A549 (cell line): ENCODE measurements at regions not wholly inside any gene's neighbourhood (a gene's known extent, or its start where the extent isn't known, plus 50 kb on each side); places are given as distances from the start of the nearest gene placed in this dataset.

Experiments
- ATAC-seq, 2 experiments: fragments of 200-7000 bp in 1 of 2; fragments of >200 bp in 1 of 2; cut with Nextera tagmentation in 1 of 2; cut with Tn5 transposase in 1 of 2; 3 replicates each; pipeline versions ENCODE4 v1.8.0 to v1.9.1; 2018 to 2020; ENCODE audit warnings: mild to moderate bottlenecking in 1 of 2, moderate library complexity in 1 of 2
- CTCF ChIA-PET: fragments of 300-600 bp; sonication (Branson Sonifier 250); formaldehyde crosslinking; extraction: SDS; loops from one replicate; lab custom pipeline; 2021; ENCODE audit warnings: antibody characterized with exemption, inconsistent platforms; lab: Yijun Ruan, JAX
- POLR2A ChIA-PET: fragments of 350-600 bp; formaldehyde crosslinking; extraction: SDS; loops from one replicate; lab custom pipeline; 2021; ENCODE audit warnings: antibody characterized with exemption, inconsistent platforms; lab: Yijun Ruan, JAX
- DNase-seq, 2 experiments: peaks; one replicate each; pipeline versions ENCODE4 v3.0.0 to v3.0.0-alpha.2; 2011 to 2016; ENCODE audit warnings: low read depth in 1 of 2, low spot score in 1 of 2
- FAIRE-seq: peaks from 2 replicates; lab custom pipeline; 2011; peaks lifted over from hg19 to GRCh38; lab: Jason Lieb, UNC
- H3K27ac ChIP-seq, 2 experiments: fragments of >200 bp; sonication (Bioruptor Twin); formaldehyde crosslinking; 3 replicates each; pipeline ENCODE4 v1.5.1; 2016 to 2017
- H3K4me1 ChIP-seq: fragments of >200 bp; sonication (Bioruptor Twin); formaldehyde crosslinking; 3 replicates; pipeline ENCODE4 v1.6.1; 2016
- H3K4me2 ChIP-seq: fragments of >200 bp; sonication (Bioruptor Twin); formaldehyde crosslinking; 3 replicates; pipeline ENCODE4 v1.6.1; 2016
- H3K4me3 ChIP-seq: fragments of >200 bp; sonication (Bioruptor Twin); formaldehyde crosslinking; 3 replicates; pipeline ENCODE4 v1.5.1; 2016
- H3K9me3 ChIP-seq: fragments of >200 bp; sonication (Bioruptor Twin); formaldehyde crosslinking; 3 replicates; pipeline ENCODE4 v1.6.1; 2016
- BCL3 ChIP-seq: fragments of >200 bp; sonication (Bioruptor Twin); formaldehyde crosslinking; IDR thresholded peaks from 3 replicates; pipeline ENCODE4 v1.6.1; 2016
- CBX8 ChIP-seq: fragments of 200-600 bp; sonication (generic); IDR thresholded peaks from 2 replicates; pipeline ENCODE4 v1.6.1; 2016
- EHF ChIP-seq: fragments of 250-450 bp; sonication (Bioruptor Pico); IDR thresholded peaks from 2 replicates; pipeline ENCODE4 v1.5.0; 2020; ENCODE audit warnings: mild to moderate bottlenecking
- EP300 ChIP-seq, 2 experiments: fragments of >200 bp; sonication (Bioruptor Twin); formaldehyde crosslinking; IDR thresholded peaks; 2 replicates in 1 of 2; 3 replicates in 1 of 2; pipeline ENCODE4 v1.6.1; 2016 to 2017
- FOSB ChIP-seq: fragments of 250-450 bp; sonication (Bioruptor Pico); IDR thresholded peaks from 2 replicates; pipeline ENCODE4 v1.5.0; 2020; ENCODE audit warnings: mild to moderate bottlenecking, moderate library complexity
- FOXS1 ChIP-seq: fragments of 250-450 bp; sonication (Bioruptor Pico); IDR thresholded peaks from 2 replicates; pipeline ENCODE4 v1.5.0; 2020; ENCODE audit warnings: mild to moderate bottlenecking, moderate library complexity
- GATA3 ChIP-seq: IDR thresholded peaks from 2 replicates; pipeline ENCODE4 v1.6.1; 2012; ENCODE audit warnings: borderline replicate concordance
- HDAC2 ChIP-seq: fragments of 200-600 bp; sonication (generic); IDR thresholded peaks from 2 replicates; pipeline ENCODE4 v1.6.1; 2016
- HOXA7 ChIP-seq: fragments of 250-450 bp; sonication (Bioruptor Pico); IDR thresholded peaks from 2 replicates; pipeline ENCODE4 v1.5.0; 2020; ENCODE audit warnings: mild to moderate bottlenecking, moderate library complexity
- HOXB13 ChIP-seq: fragments of 250-450 bp; sonication (Bioruptor Pico); IDR thresholded peaks from 2 replicates; pipeline ENCODE4 v1.5.0; 2020; ENCODE audit warnings: low read depth, mild to moderate bottlenecking, moderate library complexity
- HOXB5 ChIP-seq: fragments of 250-450 bp; sonication (Bioruptor Pico); IDR thresholded peaks from 2 replicates; pipeline ENCODE4 v1.5.0; 2020; ENCODE audit warnings: mild to moderate bottlenecking, moderate library complexity
- JUN ChIP-seq, 2 experiments: fragments of >200 bp; sonication (Bioruptor Twin); formaldehyde crosslinking; IDR thresholded peaks; 2 replicates in 1 of 2; 3 replicates in 1 of 2; pipeline ENCODE4 v1.6.1; 2016 to 2017
- JUNB ChIP-seq: fragments of >200 bp; sonication (Bioruptor Twin); formaldehyde crosslinking; IDR thresholded peaks from 2 replicates; pipeline ENCODE4 v1.6.1; 2016
- MAFK ChIP-seq: fragments of 450-650 bp; IDR thresholded peaks from 2 replicates; pipeline ENCODE4 v1.6.1; 2014; ENCODE audit not compliant: partially characterized antibody
- MAZ ChIP-seq: fragments of 150-350 bp; IDR thresholded peaks from 2 replicates; pipeline ENCODE4 v1.6.1; 2014; ENCODE audit warnings: antibody characterized with exemption, low read depth, low read length, borderline replicate concordance
- NPAS2 ChIP-seq: fragments of 250-450 bp; sonication (Bioruptor Pico); IDR thresholded peaks from 2 replicates; pipeline ENCODE4 v1.8.0; 2022; ENCODE audit warnings: mild to moderate bottlenecking, moderate library complexity, borderline replicate concordance
- PBX3 ChIP-seq: IDR thresholded peaks from 2 replicates; pipeline ENCODE4 v1.6.1; 2012
- PHF8 ChIP-seq: fragments of 200-600 bp; sonication (generic); IDR thresholded peaks from 2 replicates; pipeline ENCODE4 v1.6.1; 2016; ENCODE audit warnings: low read depth, mild to moderate bottlenecking, antibody characterized with exemption, moderate library complexity, borderline replicate concordance
- POLR2AphosphoS2 ChIP-seq: conservative IDR thresholded peaks from 2 replicates; pipeline ENCODE4 v1.6.1; 2012; ENCODE audit warnings: low read length, improper control_type of control experiment, inconsistent platforms
- RFX5 ChIP-seq: fragments of 450-650 bp; IDR thresholded peaks from 2 replicates; pipeline ENCODE4 v1.7.1; 2014; ENCODE audit warnings: antibody characterized with exemption, mild to moderate bottlenecking, moderate library complexity
- RNF2 ChIP-seq: fragments of 200-600 bp; sonication (generic); IDR thresholded peaks from 2 replicates; pipeline ENCODE4 v1.6.1; 2016; ENCODE audit warnings: low read depth, mild to moderate bottlenecking, antibody characterized with exemption, moderate library complexity, borderline replicate concordance
- ZC3H11A ChIP-seq: fragments of 450-650 bp; IDR thresholded peaks from 2 replicates; pipeline ENCODE4 v1.6.1; 2014; ENCODE audit warnings: antibody characterized with exemption, mild to moderate bottlenecking
- ZNF302 ChIP-seq: fragments of 250-450 bp; sonication (Bioruptor Pico); IDR thresholded peaks from 2 replicates; pipeline ENCODE4 v1.9.0; 2021; ENCODE audit warnings: inconsistent platforms, mild to moderate bottlenecking, moderate library complexity
- ZSCAN20 ChIP-seq: fragments of 250-450 bp; sonication (Bioruptor Pico); IDR thresholded peaks from 2 replicates; pipeline ENCODE4 v1.8.0; 2022; ENCODE audit warnings: mild to moderate bottlenecking, moderate library complexity
- WGBS: methylation state at CpG from one replicate; pipeline ENCODE4 v1.1.6; 2017; ENCODE audit errors: missing lambda C conversion rate; 5-methylcytosine and 5-hydroxymethylcytosine counted together
- TF ChIP-seq, protein P1 (sequence below): IDR thresholded peaks from 2 replicates; pipeline ENCODE4 v1.6.1; 2012
- TF ChIP-seq, protein P2 (sequence below): fragments of >200 bp; sonication (Bioruptor Twin); formaldehyde crosslinking; IDR thresholded peaks from 2 replicates; pipeline ENCODE4 v1.6.1; 2016
- TF ChIP-seq, protein P3 (sequence below): fragments of 250-450 bp; sonication (Bioruptor Pico); IDR thresholded peaks from 2 replicates; pipeline ENCODE4 v1.5.0; 2021; ENCODE audit warnings: mild to moderate bottlenecking, moderate library complexity, borderline replicate concordance

DNA sequence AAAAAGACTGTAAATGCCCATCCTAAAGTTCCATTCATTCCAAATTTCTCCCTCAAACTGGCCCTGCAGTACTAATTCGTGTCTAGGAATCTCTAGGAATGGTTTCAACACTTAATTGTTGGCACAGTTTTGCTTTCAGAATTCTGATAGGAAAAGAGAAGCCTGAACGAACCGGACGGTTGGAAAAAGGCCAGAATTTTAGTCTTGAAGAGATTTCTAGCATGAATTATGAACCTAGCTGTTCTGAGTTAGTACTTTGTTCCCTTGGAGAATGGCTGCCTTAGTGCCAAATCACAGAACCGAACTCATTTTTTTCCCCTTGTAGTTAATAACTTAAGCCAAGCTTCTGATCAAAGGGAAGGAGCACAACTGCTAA, 262.6 kb downstream of the ADAMTS20 start:
- ATAC-seq, result no peak
- Histone ChIP-seq H3K27ac (no peak overlapping the region), H3K4me1 (no peaks in the 10 kb centered on the region), H3K4me3 (no peak overlapping the region), H3K9me3 (no peaks in the 10 kb centered on the region), H3K4me2 (no peak overlapping the region)
- ChIA-PET POLR2A (no interaction called here), CTCF (no interaction called here)
- TF ChIP-seq ZC3H11A (no peak), HDAC2 (no peak), BCL3 (no peak), JUN (IDR thresholded peaks at IDR 0.05) (no peak), RFX5 (no peak), HOXB5 (CRISPR knock-in tag) (no peak), ZSCAN20 (no peak), EP300 (IDR thresholded peaks at IDR 0.05) (no peak), ZNF302 (CRISPR knock-in tag) (no peak), FOSB (CRISPR knock-in tag) (no peak)
- TF ChIP-seq, protein P1, sequence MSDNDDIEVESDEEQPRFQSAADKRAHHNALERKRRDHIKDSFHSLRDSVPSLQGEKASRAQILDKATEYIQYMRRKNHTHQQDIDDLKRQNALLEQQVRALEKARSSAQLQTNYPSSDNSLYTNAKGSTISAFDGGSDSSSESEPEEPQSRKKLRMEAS, result no peak
- 25% methylated on average over 5 of the region's 5 CpGs for WGBS
- no peak for FAIRE-seq
- no peak for DNase-seq

DNA sequence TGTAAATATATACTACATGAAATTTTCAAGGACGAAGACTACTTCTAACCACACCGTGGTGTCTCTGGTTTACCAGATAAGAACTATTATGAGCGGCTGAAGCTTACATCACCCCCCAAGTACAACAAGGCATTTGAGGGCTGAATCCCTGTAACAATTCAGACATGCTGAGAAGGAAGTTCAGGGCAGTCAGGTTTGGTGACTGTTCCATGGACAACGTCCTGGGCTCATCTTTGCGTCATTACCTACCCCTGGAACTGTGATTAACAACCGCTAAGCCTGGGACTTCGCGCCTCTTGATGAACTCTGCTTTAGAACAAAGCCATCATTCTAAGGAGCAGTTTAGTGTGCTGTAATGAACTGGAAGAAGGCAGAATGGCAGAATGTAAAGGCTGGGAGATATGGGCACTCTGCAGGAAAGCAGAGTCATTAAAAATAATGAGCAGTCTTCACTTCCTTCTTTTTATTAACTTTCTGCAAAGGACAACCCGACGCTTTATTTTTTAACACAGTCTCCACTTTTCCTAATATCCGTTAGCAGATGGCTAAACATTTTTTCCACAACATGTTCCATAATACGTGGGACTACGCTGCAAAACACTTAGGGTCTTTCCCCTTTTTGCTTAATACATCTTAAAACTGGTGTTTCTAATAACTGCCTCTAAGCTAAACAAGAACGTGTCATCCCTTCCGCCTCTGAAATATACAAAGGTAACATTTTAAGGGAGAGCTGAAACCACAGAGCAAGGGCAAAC, 263.2 kb downstream of the ADAMTS20 start:
- no peak for ATAC-seq
- no peak overlapping the region for H3K27ac ChIP-seq
- no peak for TF ChIP-seq PHF8
- TF ChIP-seq FOSB (CRISPR knock-in tag), result no peak
- ChIA-PET POLR2A (no interaction called here), CTCF (no interaction called here)
- 51% methylated on average over 15 of the region's 15 CpGs for WGBS
- H3K4me3 ChIP-seq, result no peak overlapping the region
- no peaks in the 10 kb centered on the region for H3K9me3 ChIP-seq
- no peak for FAIRE-seq
- H3K4me2 ChIP-seq, result no peak overlapping the region
- H3K4me1 ChIP-seq, result no peaks in the 10 kb centered on the region
- DNase-seq, result no peak

GRCh38 chr12:43287706-43288383, 264.2 kb downstream of the ADAMTS20 start:
- no peak for FAIRE-seq
- WGBS, result 61% methylated on average over 12 of the region's 12 CpGs
- no peak overlapping the region for H3K4me2 ChIP-seq
- H3K9me3 ChIP-seq, result no peaks in the 10 kb centered on the region
- POLR2A ChIA-PET, result no interaction called here
- H3K4me3 ChIP-seq, result no peak overlapping the region
- H3K4me1 ChIP-seq, result no peaks in the 10 kb centered on the region
- TF ChIP-seq, protein P1, result no peak
- no peak for TF ChIP-seq POLR2AphosphoS2
- no peak for TF ChIP-seq FOXS1 (CRISPR knock-in tag)
- TF ChIP-seq RNF2, result no peak
- TF ChIP-seq, protein P2, sequence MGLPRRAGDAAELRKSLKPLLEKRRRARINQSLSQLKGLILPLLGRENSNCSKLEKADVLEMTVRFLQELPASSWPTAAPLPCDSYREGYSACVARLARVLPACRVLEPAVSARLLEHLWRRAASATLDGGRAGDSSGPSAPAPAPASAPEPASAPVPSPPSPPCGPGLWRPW, result no peak
- no peak for TF ChIP-seq EHF (CRISPR knock-in tag)
- TF ChIP-seq FOSB (CRISPR knock-in tag), result no peak
- no peak for TF ChIP-seq NPAS2 (CRISPR knock-in tag)
- TF ChIP-seq EP300 (IDR thresholded peaks at IDR 0.05), result no peak
- no peak for TF ChIP-seq JUNB
- no peak for TF ChIP-seq MAFK
- TF ChIP-seq ZNF302 (CRISPR knock-in tag), result no peak
- TF ChIP-seq HOXA7 (CRISPR knock-in tag), result no peak
- TF ChIP-seq PBX3, result no peak
- no peak for TF ChIP-seq GATA3
- no peak for TF ChIP-seq HOXB13 (CRISPR knock-in tag)
- TF ChIP-seq, protein P3, sequence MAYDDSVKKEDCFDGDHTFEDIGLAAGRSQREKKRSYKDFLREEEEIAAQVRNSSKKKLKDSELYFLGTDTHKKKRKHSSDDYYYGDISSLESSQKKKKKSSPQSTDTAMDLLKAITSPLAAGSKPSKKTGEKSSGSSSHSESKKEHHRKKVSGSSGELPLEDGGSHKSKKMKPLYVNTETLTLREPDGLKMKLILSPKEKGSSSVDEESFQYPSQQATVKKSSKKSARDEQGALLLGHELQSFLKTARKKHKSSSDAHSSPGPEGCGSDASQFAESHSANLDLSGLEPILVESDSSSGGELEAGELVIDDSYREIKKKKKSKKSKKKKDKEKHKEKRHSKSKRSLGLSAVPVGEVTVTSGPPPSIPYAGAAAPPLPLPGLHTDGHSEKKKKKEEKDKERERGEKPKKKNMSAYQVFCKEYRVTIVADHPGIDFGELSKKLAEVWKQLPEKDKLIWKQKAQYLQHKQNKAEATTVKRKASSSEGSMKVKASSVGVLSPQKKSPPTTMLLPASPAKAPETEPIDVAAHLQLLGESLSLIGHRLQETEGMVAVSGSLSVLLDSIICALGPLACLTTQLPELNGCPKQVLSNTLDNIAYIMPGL (CRISPR knock-in tag), result no peak
- no peak for TF ChIP-seq MAZ
- no peak for TF ChIP-seq CBX8
- TF ChIP-seq, all 56 proteins: peak for 0
- no peak for ATAC-seq
- no peak overlapping the region for H3K27ac ChIP-seq
- CTCF ChIA-PET, result no interaction called here
- DNase-seq, result no peak
